CD4-positive, alpha-beta T cell treated with Interleukin-10 for 1 hour (primary cell): ENCODE measurements at regions not wholly inside any gene's neighbourhood (a gene's known extent, or its start where the extent isn't known, plus 50 kb on each side); places are given as distances from the start of the nearest gene placed in this dataset.
"Not testable (repeated sequence)": the region's sequence is repeated elsewhere in the genome, so short reads cannot be mapped to it uniquely, and the experiment has no call there.

Source experiments
- DNase-seq: peaks from one replicate; pipeline ENCODE4 v3.0.0-alpha.2; 2020

GRCh38 chrX:65451663-65452062 lies 82.9 kb downstream of the LAS1L start:
- DNase-seq: peak; percentile 28

- DNase-seq: no peak
These were observed 114.4 kb downstream of the LAS1L start for GRCh38 chrX:65420154-65420553.

DNA sequence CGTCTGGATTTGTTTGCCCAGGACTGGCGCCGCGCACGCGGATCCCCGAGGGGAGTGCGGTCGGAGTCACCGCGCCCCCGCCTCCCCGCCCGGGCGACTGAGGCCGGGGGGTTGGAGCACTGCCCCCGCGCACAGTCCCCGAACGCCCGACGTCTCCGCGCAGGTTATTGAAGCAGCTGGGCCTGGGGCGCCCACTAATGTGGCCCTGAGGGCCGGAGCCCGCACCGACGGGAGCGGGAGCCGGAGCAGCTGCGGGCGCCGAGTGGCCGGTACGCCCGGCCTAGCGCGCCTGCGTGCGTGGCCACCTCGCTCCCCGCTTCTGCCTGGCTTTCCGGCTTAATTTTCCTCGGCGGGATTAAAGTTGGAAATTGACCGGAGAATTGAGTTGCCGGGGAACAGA lies 126.9 kb downstream of the LAS1L start:
- DNase-seq: not testable (repeated sequence)

DNA sequence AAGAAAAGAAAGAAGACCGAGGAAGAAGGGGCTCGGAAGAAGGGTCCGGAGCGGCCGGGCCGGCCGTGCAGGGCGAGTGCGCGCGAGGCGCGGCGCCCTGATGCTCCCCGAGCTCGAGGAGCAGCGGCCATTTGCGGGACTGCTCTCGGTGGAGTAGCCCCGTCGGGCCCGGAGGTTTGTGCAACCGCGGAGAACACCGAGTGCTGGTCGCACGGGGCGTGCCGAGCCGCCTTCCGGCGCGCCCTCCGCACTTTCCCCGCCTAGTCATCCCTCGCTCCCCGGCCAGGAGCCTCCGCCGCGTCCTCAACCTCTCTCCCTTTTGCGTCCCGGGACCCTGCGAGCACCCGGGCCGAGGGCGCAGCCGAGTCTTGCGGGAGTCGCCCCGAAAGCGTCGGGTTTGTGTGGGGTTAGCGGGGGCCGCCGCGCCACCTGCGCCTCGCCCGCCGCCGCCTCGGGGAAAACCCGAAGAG lies 127.4 kb downstream of the LAS1L start:
- no peak for DNase-seq

DNA sequence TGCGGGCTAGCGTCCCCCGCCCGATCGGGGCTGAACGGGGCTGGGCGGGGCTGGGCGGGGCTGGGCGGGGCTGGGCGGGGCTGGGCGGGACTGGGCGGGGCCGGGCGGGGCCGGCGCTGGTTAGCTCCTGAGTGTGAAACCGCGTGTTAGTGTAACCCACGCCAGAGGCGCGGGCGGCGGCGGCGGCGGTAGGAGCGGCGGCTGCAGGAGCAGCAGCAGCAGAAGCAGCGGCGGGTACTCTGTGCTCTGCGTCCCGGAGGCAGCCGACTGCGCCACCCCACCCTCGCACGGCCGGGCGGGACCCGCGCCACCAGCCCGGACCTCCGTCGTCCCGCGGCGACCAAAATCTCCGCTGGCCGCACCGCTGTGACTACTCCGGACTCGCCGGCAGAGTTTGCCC lies 128.1 kb downstream of the LAS1L start:
- peak; percentile 4 for DNase-seq

DNA sequence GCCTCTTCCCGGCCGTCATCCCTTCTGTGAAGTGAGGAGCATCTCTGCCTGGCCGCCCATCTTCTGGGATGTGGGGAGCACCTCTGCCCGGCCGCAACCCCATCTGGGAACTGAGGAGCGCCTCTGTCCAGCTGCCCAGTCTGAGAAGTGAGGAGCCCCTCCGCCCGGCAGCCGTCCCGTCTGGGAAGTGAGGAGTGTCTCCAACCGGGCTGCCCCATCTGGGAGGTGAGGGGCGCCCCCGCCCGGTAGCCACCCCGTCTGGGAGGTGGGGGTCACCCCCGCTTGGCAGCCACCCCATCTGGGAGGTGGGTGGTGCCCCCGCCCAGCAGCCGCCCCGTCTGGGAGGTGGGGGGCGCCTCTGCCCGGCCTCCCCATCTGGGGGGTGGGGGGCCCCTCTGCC lies 142.3 kb downstream of the LAS1L start:
- no peak for DNase-seq

DNA sequence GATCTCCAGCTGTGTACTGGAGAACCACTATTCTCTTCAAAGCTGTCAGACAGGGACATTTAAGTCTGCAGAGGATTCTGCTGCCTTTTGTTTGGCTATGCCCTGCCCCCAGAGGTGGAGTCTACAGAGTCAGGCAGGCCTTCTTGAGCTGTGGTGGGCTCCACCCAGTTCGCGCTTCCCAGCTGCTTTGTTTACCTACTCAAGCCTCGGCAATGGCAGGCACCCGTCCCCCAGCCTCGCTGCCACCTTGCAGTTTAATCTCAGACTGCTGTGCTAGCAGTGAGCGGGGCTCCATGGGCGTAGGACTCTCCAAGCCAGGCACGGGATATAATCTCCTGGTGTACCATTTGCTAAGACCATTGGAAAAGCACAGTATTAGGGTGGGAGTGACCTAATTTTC lies 145.5 kb downstream of the LAS1L start:
- DNase-seq: not testable (repeated sequence)
